ENCODE measurements at regions not wholly inside any gene's neighbourhood (a gene's known extent, or its start where the extent isn't known, plus 50 kb on each side); places are given as distances from the start of the nearest gene placed in this dataset.

GRCh38 chr14:61191733-61192132, 89.4 kb downstream of the TMEM30B start:
- DNase-seq = no peak

- DNase-seq = no peak
Observed at GRCh38 chr14:61190341-61190740, 90.8 kb downstream of the TMEM30B start.

GRCh38 chr14:61188978-61189808, 91.9 kb downstream of the TMEM30B start:
- DNase-seq = peak; percentile 53

DNA sequence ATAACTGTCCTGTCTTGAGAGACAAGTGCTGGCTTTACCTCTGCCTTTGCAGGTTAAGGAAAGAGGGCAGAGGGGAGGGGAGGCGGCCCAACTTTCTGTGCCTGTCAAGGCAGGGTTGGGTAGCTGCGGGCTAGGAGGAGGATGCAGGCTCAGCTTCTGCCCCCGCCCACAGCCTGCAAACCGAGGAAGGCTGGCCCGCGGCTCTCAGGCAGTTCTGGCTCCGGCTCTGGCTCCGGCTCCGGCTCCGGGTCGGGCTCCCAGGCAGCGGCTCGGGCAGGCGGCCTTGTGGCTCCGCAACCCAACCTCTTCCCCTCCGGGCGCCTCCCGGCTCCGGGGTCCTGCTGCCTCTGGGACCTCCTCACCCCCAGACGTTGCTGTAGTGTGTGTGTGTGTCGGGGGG, 92.9 kb downstream of the TMEM30B start:
- no peak for DNase-seq

DNA sequence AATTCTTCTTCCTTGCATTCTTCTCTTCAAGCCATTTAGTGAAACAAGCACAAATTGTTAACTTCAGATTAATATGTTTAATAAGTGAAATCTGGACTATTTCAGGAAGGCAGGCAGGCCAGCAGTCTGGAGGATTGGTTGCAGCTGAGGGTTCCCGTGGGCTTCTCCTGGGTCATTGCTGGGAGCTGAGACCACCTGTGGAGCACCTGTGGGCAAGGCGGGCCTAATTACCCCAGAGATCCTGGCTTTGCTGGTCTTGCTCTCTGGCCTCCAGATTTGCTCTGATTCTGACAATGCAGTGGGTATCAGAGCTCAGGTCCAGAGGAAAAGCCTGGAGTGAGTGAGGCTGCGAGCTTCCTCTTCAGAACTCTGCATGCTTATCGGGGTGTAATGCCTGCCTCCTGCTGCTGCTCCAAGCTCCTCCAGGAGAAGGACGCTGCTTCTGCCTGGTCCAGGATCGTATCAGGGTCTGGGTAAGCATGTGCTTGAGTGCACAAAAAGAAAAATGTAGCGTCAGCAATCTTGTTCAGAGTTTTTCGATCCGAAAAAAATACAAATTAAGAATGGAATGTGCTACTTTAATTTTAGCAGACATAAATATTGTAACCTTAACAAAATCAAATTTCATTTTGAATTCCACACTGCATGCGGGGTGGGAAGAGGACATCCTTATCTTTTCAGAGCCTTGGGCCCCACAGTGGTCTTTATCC, 93.8 kb downstream of the TMEM30B start:
- no peak for DNase-seq

DNA sequence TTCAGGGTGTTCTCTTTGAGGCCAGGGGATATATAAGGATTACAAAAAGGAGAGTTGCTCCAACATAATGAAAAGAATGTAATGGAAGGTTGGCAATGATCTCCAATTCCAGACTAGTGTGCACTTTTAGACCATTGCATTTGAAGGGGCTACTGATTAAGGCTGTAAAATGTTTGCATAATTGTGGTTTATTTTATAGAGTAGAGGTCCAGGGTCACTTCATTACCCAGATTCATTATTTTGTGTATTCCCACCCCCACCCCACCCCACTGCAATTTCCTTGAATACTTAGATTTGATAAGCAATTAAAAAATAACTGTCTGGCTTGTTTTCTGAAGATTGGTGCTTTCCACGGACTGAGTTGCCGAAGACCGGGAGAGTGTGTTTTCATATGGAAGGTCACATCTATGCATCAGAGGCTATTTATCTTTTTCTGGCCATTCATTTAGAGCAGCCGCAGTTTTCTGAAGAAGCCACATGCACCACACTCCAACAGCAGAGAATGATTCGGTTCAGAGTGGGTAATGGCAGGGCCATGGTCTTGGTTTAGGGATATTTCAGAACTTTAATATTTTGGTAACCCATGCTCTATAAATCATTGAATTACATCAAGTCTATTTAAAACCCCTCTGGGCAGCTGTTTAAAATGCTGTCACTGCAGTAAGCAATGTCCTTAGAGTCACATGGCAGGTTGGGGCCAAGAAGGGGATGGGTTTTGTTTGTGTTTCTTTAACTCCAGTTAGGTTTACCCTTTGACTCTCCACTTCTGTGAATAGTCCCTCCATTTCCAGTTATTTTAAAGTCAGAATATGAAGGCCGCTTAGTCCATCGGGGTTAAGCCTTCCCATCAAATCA, 94.6 kb downstream of the TMEM30B start:
- no peak for DNase-seq

DNA sequence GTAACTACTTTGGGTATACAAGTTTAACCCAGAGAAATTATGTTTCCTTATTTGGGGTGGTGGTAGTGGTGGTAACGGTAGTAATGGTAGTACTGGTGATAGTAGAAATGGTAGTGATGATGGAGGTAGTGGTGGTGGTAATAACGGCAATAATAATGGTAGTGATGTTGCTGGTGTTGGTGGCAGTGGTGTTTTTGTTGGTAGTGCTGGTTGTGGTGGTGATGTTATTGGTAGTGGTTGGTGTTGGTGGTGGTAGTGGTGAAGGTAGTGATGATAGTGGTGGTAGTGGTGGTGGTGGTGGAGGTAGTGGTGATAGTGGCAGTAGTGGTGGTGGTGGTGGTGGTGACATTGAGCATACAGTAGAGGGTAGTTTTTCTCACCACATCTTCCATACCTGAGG, 95.6 kb downstream of the TMEM30B start:
- no peak for DNase-seq

DNA sequence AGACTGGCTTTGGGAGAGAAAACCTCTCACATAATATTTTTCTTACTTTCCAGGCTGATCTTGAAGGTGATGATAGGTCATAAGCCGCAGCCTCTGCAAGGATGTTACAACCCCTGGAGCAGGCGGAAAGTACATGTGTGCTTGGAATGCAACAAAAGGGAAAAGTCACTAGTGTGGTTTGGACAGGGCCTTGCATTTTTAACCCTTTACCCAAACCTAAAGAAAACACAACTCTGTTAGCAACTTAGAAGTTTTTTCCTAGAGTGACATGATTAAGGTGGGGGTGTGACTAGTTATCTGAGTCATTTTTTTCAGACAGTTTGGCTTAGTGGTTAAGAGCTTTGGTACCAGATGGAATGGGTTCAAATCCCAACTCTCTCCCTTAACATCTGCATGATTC, 97.0 kb downstream of the TMEM30B start:
- DNase-seq = no peak

DNA sequence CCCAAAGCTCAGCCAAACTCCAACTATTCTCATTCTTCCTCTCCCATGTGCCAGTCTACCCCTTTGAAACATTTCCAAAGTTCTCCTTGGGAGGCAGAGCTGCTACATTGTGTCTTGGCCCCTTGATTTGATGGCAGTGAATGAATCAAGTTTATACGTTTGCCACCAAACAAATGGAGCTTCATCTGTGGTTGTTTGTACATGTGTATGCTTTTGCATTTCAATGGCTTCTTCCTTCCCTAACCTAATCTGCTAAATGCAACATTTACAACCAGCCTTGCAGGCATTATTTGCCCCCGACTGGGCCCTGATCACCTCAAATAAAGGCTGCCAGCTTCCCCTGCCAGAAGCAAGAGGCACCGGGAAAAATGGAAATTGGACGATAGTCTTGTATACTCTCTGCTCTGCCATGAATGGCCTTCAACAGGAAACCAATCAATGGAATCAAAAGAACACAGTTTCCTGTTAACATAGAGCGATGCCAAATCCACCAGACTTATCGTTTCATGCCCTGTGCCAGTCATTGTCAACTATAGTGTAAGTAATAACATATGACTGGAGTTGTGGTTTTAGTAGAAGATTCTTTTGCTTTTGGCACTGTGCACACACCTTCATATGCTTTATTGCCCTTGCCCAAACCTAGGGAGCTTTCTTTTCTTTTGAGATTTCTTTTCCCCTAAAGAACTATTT, 97.8 kb downstream of the TMEM30B start:
- no peak for DNase-seq

- no peak for DNase-seq
Observed at GRCh38 chr14:61179796-61180398, 101.2 kb downstream of the TMEM30B start.

DNA sequence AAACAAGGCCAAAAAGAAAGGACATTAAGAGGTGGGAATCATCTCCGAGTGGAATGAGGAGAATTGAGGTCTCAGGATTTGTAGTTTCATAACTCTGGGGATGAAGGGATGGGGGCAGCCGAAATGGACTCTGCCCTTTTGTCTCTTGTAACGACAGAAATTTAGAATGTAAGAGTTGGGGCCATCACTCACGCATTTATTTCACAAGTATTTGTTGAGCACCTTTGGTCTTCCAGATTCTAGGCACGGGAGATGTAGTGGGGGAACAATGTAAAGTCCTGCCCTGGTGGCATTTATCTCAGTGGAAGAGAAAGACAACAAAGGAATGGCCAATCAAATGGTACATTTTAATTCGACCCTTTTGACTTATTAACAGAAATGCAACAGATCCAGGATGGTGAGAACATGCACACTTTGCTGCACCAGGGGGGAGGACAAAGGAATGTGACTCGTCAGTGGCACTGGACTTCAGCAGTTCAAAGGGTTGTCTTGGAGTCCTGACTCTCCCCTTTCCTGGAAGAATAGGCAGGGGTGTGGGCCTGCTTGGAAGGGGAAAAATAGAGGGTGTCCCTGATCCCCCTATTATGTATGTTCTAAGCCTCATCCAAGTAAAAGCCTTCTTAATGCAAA, 102.0 kb downstream of the TMEM30B start:
- no peak for DNase-seq

DNA sequence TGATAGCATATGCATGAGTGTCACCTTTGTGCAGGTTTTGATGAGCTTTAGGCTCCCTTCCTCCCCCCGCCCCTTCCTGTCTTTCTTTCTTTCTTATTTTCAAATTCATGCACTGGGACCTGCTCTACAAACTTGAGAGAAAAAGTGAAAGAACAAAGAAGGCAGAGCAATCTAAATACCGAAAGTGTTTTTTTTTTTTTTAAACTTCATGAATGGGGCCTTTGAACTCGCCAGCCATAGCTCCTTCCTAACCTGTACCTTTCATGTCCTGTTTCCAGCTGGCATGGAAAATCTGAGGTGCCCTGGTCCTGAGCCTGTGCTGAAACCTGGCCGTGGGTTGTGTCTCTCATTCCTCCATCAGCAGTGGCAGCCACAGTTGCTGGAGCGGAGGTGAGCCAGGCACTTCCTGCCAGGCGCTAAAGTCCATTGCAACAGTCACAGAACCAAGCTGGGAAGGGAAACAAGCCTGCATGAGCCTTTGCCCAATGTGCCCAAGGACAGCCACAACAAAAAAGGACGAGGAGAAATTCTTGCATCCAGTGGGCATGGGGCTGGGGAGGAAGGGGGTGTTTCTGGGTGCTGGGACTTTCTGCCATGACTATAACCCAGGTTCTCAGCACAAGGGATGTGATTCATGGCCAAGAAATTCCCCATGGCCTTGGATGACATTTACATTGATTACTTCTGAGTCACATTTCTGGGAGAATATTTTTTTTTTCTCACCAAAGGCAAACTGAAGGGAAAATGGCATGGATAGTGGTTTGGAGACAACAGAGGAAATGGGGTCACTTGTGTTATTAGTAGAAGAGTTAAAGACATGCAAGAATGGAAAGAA, 102.7 kb downstream of the TMEM30B start:
- no peak for DNase-seq

DNA sequence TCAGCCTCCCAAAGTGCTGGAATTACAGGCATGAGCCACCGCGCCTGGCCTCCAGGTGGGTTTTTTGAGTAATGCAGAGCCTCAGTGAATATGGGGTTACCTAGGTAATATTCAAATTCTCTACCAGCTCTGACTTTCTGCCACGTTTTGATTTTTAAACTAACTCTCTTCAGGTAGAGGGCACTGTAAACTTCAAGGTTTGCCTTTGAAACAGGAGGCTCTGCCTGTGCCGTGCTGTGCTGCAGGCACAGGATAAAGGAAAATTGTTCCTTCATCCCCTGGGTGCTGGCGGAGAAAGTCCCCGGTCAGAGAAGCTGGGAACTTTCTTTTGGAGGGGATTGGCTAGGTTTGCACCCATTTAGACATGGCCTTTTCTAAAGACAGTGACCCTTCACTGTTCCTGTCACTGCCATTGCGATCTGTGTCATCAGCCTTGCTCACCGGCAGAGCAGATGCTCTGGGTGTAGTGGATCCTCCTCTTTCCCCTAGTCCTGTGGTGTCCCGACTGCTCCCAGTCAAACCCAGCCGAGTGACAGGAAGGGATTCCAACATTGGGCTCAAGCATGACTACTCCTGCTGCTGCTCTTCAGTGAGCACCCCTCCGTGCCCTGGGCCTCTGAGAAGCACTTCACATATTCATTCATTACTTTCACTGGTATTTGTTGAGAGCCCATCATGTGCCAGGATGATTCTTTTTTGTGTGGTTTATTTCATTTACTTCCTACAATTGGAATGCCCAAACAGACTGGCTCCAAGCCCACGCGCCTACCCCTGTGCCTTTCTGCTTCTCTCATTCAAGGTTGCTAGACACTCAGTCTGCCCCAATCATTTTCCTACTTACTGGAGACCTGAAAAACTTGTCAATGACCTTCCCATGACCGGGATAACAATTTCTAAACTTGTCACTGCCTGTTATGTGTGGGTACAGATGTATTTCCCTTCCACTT, 103.6 kb downstream of the TMEM30B start:
- DNase-seq = no peak

GRCh38 chr14:61176686-61177085, 104.5 kb downstream of the TMEM30B start:
- no peak for DNase-seq

DNA sequence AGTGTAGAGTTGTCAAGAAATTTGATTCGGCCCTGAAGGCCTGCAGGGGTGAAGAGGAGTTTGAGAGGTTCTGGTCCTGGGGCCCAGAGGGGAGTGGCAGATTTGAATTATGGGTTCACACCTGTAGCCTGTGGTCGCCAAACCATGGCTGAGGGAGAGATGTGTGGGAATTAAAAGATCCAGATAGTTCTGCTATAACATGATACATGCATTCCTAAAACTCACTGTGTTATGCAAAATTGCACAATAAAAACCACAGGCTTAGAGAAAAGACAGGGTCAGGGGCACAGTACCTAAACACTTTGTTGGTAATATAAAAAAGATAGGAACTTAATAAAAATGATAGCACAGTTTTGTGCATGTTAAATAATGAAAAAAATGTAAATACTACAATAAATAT, 106.2 kb downstream of the TMEM30B start:
- DNase-seq = no peak

GRCh38 chr14:61174441-61174891, 106.7 kb downstream of the TMEM30B start:
- DNase-seq = no peak

DNA sequence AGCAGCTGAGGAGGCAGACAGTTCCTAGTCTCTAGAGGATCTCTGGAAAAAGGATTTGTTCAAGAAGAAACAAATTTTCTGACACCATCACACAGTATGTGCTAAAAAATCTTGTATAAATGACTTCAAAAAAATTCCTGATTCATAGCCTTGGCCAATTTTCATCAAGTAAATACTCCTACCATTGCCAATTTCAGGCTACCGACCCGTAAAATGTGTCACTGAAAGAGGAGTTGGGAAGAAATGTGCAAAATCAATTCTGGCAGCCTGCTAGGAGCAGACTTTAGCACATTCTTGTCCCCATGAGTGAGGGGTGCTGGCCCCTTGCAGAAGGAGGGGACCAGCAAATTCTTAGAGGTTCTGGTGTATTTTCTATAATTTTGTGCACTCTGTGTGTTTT, 109.4 kb downstream of the TMEM30B start:
- no peak for DNase-seq

- DNase-seq = no peak
Observed at GRCh38 chr14:61168141-61168540, 113.0 kb downstream of the TMEM30B start.

GRCh38 chr14:61167642-61168041, 113.5 kb downstream of the TMEM30B start:
- no peak for DNase-seq

DNA sequence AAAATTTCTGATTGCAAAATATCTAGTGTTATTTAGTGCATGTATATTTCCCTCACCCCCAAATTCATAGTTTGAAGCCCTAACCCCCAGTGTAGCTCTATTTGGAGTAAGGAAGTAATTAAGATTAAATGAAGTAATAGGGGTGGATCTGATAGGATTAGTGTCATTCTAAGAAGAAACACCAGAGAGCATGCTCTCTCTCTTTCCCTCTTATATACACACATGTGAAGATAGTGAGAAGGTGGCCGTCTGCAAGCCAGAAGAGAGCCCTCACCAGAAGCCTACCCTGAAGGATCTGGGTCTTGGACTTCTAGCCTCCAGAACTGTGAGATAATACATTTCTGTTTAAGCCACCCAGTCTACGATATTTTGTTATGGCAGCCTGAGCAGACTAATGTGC, 120.3 kb downstream of the TMEM30B start:
- no peak for DNase-seq

All from NCI-H2227 treated with DMSO at 0.1 percent for 48 hours (cell line).